ENCODE measurements at regions not wholly inside any gene's neighbourhood (a gene's known extent, or its start where the extent isn't known, plus 50 kb on each side); places are given as distances from the start of the nearest gene placed in this dataset.

DNA sequence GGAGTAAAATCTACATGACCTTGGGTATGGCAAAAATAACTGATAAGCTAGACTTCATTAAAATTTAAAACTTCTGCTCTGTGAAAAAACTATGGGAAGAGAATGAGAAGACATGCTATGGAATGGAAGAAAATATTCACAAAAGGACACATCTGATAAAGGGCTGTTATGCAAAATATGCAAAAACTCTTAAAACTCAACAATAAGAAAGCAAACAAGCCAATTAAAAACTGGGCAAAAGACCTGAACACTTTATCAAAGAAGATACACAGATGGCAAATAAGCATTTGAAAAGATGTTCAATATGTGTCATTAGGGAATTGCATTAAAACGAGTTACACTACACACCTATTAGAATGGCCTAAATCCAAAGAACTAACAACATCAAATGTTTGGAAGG lies 439.5 kb downstream of the EFNA5 start:
- TF ChIP-seq, protein P1, sequence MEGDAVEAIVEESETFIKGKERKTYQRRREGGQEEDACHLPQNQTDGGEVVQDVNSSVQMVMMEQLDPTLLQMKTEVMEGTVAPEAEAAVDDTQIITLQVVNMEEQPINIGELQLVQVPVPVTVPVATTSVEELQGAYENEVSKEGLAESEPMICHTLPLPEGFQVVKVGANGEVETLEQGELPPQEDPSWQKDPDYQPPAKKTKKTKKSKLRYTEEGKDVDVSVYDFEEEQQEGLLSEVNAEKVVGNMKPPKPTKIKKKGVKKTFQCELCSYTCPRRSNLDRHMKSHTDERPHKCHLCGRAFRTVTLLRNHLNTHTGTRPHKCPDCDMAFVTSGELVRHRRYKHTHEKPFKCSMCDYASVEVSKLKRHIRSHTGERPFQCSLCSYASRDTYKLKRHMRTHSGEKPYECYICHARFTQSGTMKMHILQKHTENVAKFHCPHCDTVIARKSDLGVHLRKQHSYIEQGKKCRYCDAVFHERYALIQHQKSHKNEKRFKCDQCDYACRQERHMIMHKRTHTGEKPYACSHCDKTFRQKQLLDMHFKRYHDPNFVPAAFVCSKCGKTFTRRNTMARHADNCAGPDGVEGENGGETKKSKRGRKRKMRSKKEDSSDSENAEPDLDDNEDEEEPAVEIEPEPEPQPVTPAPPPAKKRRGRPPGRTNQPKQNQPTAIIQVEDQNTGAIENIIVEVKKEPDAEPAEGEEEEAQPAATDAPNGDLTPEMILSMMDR (IDR thresholded peaks at IDR 0.05; ENCODE audit: low read depth, low read length, missing control alignments) = no peak
- DNase-seq (ENCODE audit: low read depth) = no peak
- H3K4me3 ChIP-seq (ENCODE audit: low read depth, low read length) = no peak overlapping the region

DNA sequence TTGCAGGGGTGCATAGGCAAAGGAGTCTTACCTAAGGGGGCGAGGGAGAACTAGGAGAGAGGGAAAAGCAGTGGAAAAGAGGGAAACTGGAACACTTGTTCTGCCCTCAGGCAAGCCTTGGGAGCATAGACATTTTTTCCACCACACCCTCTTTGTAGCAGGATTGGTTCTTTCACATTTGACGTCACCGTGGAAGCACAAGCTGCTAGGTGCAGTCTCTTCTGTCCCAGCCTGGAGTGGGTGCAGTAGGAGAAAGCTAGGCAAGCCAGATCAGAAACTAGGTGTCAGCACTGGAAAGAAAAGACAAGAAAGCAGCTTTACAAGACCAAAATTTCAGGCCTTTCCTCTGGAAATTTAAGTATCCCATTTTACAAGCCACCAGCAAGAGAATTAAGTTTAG lies 440.4 kb downstream of the EFNA5 start:
- TF ChIP-seq, protein P1 (IDR thresholded peaks at IDR 0.05; ENCODE audit: low read depth, low read length, missing control alignments) = no peak

DNA sequence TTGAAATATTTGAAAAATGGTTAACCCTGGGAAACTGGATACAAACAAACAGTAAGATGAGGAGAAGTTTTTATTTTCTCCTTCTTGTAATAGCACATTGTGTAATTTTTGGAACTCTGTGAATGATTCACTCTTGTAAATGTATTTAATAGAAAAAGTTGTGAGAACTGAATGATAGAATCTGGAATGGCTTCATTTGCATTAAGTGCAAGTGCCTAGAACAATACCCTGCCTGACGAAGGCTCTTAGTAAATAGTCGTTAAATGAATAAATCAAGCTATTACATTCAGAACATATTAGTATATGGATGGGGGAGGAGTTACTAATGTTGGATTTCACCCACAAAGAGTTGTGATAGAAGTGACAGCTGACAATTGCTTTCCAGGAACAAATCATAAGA lies 442.5 kb downstream of the EFNA5 start:
- TF ChIP-seq, protein P1 (IDR thresholded peaks at IDR 0.05; ENCODE audit: low read depth, low read length, missing control alignments) = no peak
- H3K4me3 ChIP-seq (ENCODE audit: low read depth, low read length) = no peak overlapping the region
- no peak for DNase-seq (ENCODE audit: low read depth)

More for the DNA sequence above, 440.4 kb downstream of the EFNA5 start:
- DNase-seq (ENCODE audit: low read depth) = no peak
- H3K4me3 ChIP-seq (ENCODE audit: low read depth, low read length) = no peak overlapping the region

DNA sequence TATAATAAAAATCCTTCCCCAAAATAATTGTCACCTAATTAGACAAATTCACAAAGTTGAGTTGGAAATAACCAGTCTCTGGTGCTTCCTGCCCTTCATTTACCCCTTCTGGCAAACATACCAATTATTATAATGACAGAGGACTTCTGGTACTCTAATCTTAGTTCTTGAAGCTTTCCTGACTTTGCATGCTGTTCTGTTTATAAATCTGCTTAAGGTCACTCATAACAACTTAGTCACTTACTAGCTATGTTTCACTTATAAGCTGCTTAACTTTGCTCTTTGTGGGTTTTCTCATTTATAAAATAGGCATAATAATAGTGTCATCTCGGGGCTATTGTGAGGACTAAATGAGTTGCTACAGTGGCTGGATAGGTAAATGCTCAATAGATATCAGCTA lies 446.5 kb downstream of the EFNA5 start:
- TF ChIP-seq, protein P1 (IDR thresholded peaks at IDR 0.05; ENCODE audit: low read depth, low read length, missing control alignments) = no peak
- no peak for DNase-seq (ENCODE audit: low read depth)
- H3K4me3 ChIP-seq (ENCODE audit: low read depth, low read length) = no peak overlapping the region

DNA sequence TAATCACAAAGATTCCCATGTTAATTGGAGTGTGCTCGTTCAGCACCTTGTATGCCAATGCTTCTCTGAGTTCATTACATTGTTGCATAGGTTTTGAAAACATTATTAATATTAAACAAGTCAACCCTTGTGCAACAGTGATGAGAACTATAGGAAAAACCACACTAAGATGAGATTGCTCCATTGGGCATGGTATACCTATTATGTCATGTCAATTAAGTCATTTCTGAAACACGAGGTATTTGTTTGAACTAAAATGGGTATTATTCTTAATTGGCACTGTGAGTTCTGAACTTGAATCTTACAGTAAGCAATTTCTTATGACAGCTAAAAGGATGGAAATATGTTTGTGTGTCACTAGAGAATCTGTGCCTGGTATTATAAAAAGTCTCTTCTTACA lies 447.7 kb downstream of the EFNA5 start:
- TF ChIP-seq, protein P1 (IDR thresholded peaks at IDR 0.05; ENCODE audit: low read depth, low read length, missing control alignments) = no peak
- DNase-seq (ENCODE audit: low read depth) = no peak
- no peak overlapping the region for H3K4me3 ChIP-seq (ENCODE audit: low read depth, low read length)

DNA sequence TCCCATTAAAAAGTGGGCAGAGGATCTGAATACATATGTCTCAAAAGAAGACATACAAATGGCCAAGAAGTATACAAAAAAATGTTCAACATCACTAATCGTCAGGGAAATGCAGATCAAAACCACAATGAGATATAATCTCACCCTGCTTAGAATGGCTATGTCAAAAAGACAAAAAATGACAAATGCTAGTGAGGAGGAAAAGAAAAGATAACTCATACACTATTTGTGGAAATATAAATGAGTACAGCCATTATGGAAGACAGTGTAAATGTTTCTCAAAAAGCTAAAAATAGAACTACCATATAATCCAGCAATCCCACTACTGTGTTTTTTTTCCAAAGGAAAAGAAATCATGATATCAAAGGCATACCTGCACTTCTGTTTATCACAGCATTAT lies 450.7 kb downstream of the EFNA5 start:
- no peak for DNase-seq (ENCODE audit: low read depth)
- H3K4me3 ChIP-seq (ENCODE audit: low read depth, low read length) = no peak overlapping the region
- TF ChIP-seq, protein P1 (IDR thresholded peaks at IDR 0.05; ENCODE audit: low read depth, low read length, missing control alignments) = no peak

DNA sequence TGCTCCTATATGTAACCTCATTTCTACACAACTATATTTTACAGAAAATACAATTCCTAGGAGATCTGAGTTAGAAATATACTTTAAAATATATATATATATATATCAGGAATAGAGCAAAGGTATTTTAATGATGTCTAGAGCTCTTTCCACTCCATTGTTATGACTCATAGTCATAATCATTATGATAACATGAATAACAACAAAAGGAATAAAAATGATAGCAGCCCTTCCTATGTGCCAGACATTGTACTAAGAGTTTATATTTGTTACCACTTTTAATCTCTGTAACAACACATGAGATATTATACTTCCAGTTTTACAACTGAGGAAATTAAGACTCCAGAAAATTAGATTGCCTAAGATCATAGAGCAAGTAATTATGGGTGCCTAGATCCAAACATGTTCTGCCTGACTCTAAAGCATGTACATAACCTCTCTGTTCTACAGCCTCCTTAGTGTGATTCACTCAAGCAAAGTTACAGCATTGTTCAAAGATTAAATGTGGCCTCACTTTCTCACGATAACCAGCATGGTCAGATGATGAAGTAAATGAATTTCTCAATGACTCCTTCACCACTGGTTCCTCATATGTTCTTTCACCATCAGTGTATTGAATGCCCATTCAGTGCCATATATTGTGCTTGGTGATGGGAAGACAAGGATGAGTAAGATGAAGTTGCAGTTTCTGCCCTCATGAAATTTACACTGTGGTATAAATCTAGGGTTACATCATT lies 452.1 kb downstream of the EFNA5 start:
- DNase-seq (ENCODE audit: low read depth) = no peak
- TF ChIP-seq, protein P1 (IDR thresholded peaks at IDR 0.05; ENCODE audit: low read depth, low read length, missing control alignments) = no peak
- H3K4me3 ChIP-seq (ENCODE audit: low read depth, low read length) = no peak overlapping the region

Data from GM12864 (cell line).